ENCODE measurements at regions not wholly inside any gene's neighbourhood (a gene's known extent, or its start where the extent isn't known, plus 50 kb on each side); places are given as distances from the start of the nearest gene placed in this dataset.

- 0% methylated on average over 3 of the region's 3 CpGs for WGBS (ENCODE audit: low lambda C conversion rate)
- Histone ChIP-seq H3K27ac (ENCODE audit: extremely low read length, insufficient read depth, low read length) (no peak overlapping the region), H3K4me2 (ENCODE audit: low read depth, low read length) (no peak overlapping the region), H2AFZ (ENCODE audit: low read length) (no peak overlapping the region), H3K79me2 (ENCODE audit: insufficient read depth, low read length) (no peaks in the 10 kb centered on the region), H3K4me3 (replicated peaks in 1 of 3; ENCODE audit: insufficient read depth in 1 of 3, low read depth in 2 of 3, low read length in 3 of 3) (no peak overlapping the region), H3K36me3 (replicated peaks in 1 of 2; ENCODE audit: control insufficient read depth in 1 of 2, insufficient read depth in 2 of 2, low read length in 2 of 2) (no peaks in the 10 kb centered on the region), H4K20me1 (ENCODE audit: insufficient read depth, low read length) (no peaks in the 10 kb centered on the region), H3K4me1 (ENCODE audit: insufficient read depth, low read length) (no peaks in the 10 kb centered on the region), H3K9ac (ENCODE audit: insufficient read depth, low read depth, low read length) (no peak overlapping the region), H3K9me3 (ENCODE audit: low read length) (no peaks in the 10 kb centered on the region), H3K27me3 (ENCODE audit: control insufficient read depth in 1 of 2, insufficient read depth in 2 of 2, low read length in 2 of 2) (no peaks in the 10 kb centered on the region)
- FAIRE-seq (no peak), DNase-seq (ENCODE audit: low spot score) (no peak), ATAC-seq (no peak)
- in situ Hi-C loops (cut with HindIII; ENCODE audit: extremely low pct_ligation_motif_present, low pct_unique_long_range_greater_than_20kb) (loop anchor here (10.0 kb wide), 1 partner anchor 221 kb away; no protein-coding TSS in a partner anchor), intact Hi-C loops (cut with micrococcal nuclease; ENCODE audit: unreplicated experiment) (no loop called here)
- POLR2A ChIA-PET: no interaction called here
- TF ChIP-seq, protein P1, sequence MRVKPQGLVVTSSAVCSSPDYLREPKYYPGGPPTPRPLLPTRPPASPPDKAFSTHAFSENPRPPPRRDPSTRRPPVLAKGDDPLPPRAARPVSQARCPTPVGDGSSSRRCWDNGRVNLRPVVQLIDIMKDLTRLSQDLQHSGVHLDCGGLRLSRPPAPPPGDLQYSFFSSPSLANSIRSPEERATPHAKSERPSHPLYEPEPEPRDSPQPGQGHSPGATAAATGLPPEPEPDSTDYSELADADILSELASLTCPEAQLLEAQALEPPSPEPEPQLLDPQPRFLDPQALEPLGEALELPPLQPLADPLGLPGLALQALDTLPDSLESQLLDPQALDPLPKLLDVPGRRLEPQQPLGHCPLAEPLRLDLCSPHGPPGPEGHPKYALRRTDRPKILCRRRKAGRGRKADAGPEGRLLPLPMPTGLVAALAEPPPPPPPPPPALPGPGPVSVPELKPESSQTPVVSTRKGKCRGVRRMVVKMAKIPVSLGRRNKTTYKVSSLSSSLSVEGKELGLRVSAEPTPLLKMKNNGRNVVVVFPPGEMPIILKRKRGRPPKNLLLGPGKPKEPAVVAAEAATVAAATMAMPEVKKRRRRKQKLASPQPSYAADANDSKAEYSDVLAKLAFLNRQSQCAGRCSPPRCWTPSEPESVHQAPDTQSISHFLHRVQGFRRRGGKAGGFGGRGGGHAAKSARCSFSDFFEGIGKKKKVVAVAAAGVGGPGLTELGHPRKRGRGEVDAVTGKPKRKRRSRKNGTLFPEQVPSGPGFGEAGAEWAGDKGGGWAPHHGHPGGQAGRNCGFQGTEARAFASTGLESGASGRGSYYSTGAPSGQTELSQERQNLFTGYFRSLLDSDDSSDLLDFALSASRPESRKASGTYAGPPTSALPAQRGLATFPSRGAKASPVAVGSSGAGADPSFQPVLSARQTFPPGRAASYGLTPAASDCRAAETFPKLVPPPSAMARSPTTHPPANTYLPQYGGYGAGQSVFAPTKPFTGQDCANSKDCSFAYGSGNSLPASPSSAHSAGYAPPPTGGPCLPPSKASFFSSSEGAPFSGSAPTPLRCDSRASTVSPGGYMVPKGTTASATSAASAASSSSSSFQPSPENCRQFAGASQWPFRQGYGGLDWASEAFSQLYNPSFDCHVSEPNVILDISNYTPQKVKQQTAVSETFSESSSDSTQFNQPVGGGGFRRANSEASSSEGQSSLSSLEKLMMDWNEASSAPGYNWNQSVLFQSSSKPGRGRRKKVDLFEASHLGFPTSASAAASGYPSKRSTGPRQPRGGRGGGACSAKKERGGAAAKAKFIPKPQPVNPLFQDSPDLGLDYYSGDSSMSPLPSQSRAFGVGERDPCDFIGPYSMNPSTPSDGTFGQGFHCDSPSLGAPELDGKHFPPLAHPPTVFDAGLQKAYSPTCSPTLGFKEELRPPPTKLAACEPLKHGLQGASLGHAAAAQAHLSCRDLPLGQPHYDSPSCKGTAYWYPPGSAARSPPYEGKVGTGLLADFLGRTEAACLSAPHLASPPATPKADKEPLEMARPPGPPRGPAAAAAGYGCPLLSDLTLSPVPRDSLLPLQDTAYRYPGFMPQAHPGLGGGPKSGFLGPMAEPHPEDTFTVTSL (CRISPR knock-in tag; IDR thresholded peaks at IDR 0.05; ENCODE audit: borderline replicate concordance): no peak
- peak; percentile 52; the same call in 1 of the 2 replicates for TF ChIP-seq CEBPB (IDR thresholded peaks at IDR 0.05; ENCODE audit: borderline replicate concordance, low read depth, low read length)
- no TSS peak for BruUV-seq (replicated peaks)
- CTCF ChIA-PET (ENCODE audit: low intra/inter-chr PET ratio, low total read pairs): no interaction called here
Measured at GRCh38 chr4:67104145-67104544, 441.2 kb downstream of the CENPC start.

All from HepG2 (cell line).